SU-DHL-6 (cell line): ENCODE measurements at regions not wholly inside any gene's neighbourhood (a gene's known extent, or its start where the extent isn't known, plus 50 kb on each side); places are given as distances from the start of the nearest gene placed in this dataset.

ENCODE experiments used
- EZH2phosphoT487 ChIP-seq: fragments of 200-600 bp; sonication (generic), shearing (Covaris generic); conservative IDR thresholded peaks from 2 replicates; pipeline ENCODE4 v1.6.1; 2018; ENCODE audit warnings: mild to moderate bottlenecking, antibody characterized with exemption, low read length, moderate library complexity, mixed read lengths
- TF ChIP-seq, protein P1 (sequence below): fragments of 200-600 bp; sonication (generic); IDR thresholded peaks from one replicate; pipeline ENCODE4 v1.5.1; 2017; ENCODE audit warnings: antibody characterized with exemption, mild to moderate bottlenecking, low read length, moderate library complexity; ENCODE audit not compliant: insufficient read depth, poor library complexity, severe bottlenecking

DNA sequence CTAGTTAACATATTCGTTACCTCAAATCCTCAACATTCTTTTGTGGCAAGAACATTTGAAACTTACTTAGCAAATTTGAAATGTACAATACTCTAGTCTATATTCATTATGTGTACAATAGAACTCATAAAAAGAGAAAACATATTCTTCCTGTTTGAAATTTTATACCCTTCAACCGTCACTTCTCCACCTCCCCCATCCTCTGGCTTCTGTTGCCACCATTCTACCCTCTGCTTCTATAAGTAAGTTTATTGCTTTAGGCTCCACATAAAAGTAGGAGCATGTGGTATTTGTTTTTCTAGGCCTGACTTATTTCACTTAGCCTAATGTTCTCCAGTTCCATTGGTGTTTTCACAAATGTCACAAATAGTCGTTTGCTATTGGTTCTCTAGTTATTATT lies 205.3 kb downstream of the TENT5A start:
- TF ChIP-seq, protein P1, sequence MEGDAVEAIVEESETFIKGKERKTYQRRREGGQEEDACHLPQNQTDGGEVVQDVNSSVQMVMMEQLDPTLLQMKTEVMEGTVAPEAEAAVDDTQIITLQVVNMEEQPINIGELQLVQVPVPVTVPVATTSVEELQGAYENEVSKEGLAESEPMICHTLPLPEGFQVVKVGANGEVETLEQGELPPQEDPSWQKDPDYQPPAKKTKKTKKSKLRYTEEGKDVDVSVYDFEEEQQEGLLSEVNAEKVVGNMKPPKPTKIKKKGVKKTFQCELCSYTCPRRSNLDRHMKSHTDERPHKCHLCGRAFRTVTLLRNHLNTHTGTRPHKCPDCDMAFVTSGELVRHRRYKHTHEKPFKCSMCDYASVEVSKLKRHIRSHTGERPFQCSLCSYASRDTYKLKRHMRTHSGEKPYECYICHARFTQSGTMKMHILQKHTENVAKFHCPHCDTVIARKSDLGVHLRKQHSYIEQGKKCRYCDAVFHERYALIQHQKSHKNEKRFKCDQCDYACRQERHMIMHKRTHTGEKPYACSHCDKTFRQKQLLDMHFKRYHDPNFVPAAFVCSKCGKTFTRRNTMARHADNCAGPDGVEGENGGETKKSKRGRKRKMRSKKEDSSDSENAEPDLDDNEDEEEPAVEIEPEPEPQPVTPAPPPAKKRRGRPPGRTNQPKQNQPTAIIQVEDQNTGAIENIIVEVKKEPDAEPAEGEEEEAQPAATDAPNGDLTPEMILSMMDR: no peak
- no peak for TF ChIP-seq EZH2phosphoT487
